ENCODE measurements at regions not wholly inside any gene's neighbourhood (a gene's known extent, or its start where the extent isn't known, plus 50 kb on each side); places are given as distances from the start of the nearest gene placed in this dataset.

- TF ChIP-seq CTCF (conservative IDR thresholded peaks at IDR 0.05) (no peak), EZH2 (IDR thresholded peaks at IDR 0.05; ENCODE audit: low read depth) (no peak)
Observed at GRCh38 chr14:104401785-104402184, 177.8 kb upstream of the C14orf180 start.
